GM06990 (cell line): ENCODE measurements at regions not wholly inside any gene's neighbourhood (a gene's known extent, or its start where the extent isn't known, plus 50 kb on each side); places are given as distances from the start of the nearest gene placed in this dataset.
"Not testable (repeated sequence)": the region's sequence is repeated elsewhere in the genome, so short reads cannot be mapped to it uniquely, and the experiment has no call there.

Experiments used
- DNase-seq: peaks from one replicate; pipeline ENCODE4 v3.0.0-alpha.2; 2011; ENCODE audit not compliant: insufficient read length; ENCODE audit errors: extremely low read depth
- H3K27me3 ChIP-seq: replicated peaks from 2 replicates; pipeline ENCODE4 v1.6.0; 2011; ENCODE audit warnings: low read length; ENCODE audit not compliant: control insufficient read depth, insufficient read depth
- H3K36me3 ChIP-seq: 2 replicates; pipeline ENCODE4 v1.5.1; 2011; ENCODE audit warnings: low read length; ENCODE audit not compliant: control insufficient read depth, insufficient read depth
- H3K4me3 ChIP-seq: replicated peaks from 2 replicates; pipeline ENCODE4 v1.5.1; 2011; ENCODE audit warnings: low read depth, mild to moderate bottlenecking, control low read depth, low read length
- CTCF ChIP-seq: IDR thresholded peaks from 2 replicates; pipeline ENCODE4 v1.5.1; 2011; ENCODE audit warnings: low read length, control low read depth, mild to moderate bottlenecking, inconsistent platforms; ENCODE audit not compliant: insufficient read depth, poor library complexity, severe bottlenecking

GRCh38 chr5:74441616-74442015 lies 198.9 kb downstream of the ENC1 start:
- Histone ChIP-seq H3K27me3 (no peaks in the 10 kb centered on the region), H3K36me3 (no peaks in the 10 kb centered on the region), H3K4me3 (no peak overlapping the region)
- DNase-seq = no peak
- no peak for TF ChIP-seq CTCF

GRCh38 chr5:74440341-74440740 lies 200.2 kb downstream of the ENC1 start:
- no peak for DNase-seq
- Histone ChIP-seq H3K36me3 (no peaks in the 10 kb centered on the region), H3K27me3 (no peaks in the 10 kb centered on the region), H3K4me3 (no peak overlapping the region)
- TF ChIP-seq CTCF = no peak

GRCh38 chr5:74437870-74438269 lies 202.7 kb downstream of the ENC1 start:
- not testable (repeated sequence) for H3K27me3 ChIP-seq, H3K36me3 ChIP-seq, DNase-seq, H3K4me3 ChIP-seq

- no peaks in the 10 kb centered on the region for H3K36me3 ChIP-seq
- no peak for TF ChIP-seq CTCF
- H3K27me3 ChIP-seq = no peaks in the 10 kb centered on the region; the same call in 1 of the 2 replicates
- H3K4me3 ChIP-seq = no peak overlapping the region
- DNase-seq = no peak
Measured at GRCh38 chr5:74433896-74434829, 206.4 kb downstream of the ENC1 start.

- no peak overlapping the region for H3K4me3 ChIP-seq
- no peak for TF ChIP-seq CTCF
- peak; percentile 20 for DNase-seq
- no peaks in the 10 kb centered on the region; the same call in 1 of the 2 replicates for H3K27me3 ChIP-seq
- H3K36me3 ChIP-seq = no peaks in the 10 kb centered on the region
Measured at GRCh38 chr5:74433255-74433895, 207.2 kb downstream of the ENC1 start.

- Histone ChIP-seq H3K27me3 (no peaks in the 10 kb centered on the region; the same call in 1 of the 2 replicates), H3K4me3 (no peak overlapping the region), H3K36me3 (no peaks in the 10 kb centered on the region)
- no peak for DNase-seq
- no peak for TF ChIP-seq CTCF
Measured at GRCh38 chr5:74432721-74433120, 207.8 kb downstream of the ENC1 start.
